SK-N-SH treated with all-trans-retinoic acid at 6 μM for 48 hours (cell line): ENCODE measurements at regions not wholly inside any gene's neighbourhood (a gene's known extent, or its start where the extent isn't known, plus 50 kb on each side); places are given as distances from the start of the nearest gene placed in this dataset.

Experiments
- ATAC-seq: fragments of 200-7000 bp; cut with Tn5 transposase; 3 replicates; pipeline ENCODE4 v1.9.1; 2020; ENCODE audit warnings: mild to moderate bottlenecking, moderate library complexity
- ARNTL ChIP-seq: fragments of 450-650 bp; formaldehyde crosslinking; IDR thresholded peaks from 2 replicates; pipeline ENCODE4 v1.5.0; 2020; ENCODE audit warnings: low read depth, mild to moderate bottlenecking, moderate library complexity, borderline replicate concordance
- BACH2 ChIP-seq: fragments of 250-450 bp; sonication (Bioruptor Pico); IDR thresholded peaks from 2 replicates; pipeline ENCODE4 v1.9.0; 2021; ENCODE audit warnings: mild to moderate bottlenecking, borderline replicate concordance
- CREB5 ChIP-seq: fragments of 250-450 bp; sonication (Bioruptor Pico); IDR thresholded peaks from 2 replicates; pipeline ENCODE4 v1.5.1; 2020; ENCODE audit warnings: low read depth, mild to moderate bottlenecking, moderate library complexity
- CSDC2 ChIP-seq: fragments of 250-450 bp; sonication (Bioruptor Pico); IDR thresholded peaks from 2 replicates; pipeline ENCODE4 v1.5.0; 2020; ENCODE audit warnings: mild to moderate bottlenecking, moderate library complexity
- ESRRG ChIP-seq: fragments of 250-450 bp; sonication (Bioruptor Pico); IDR thresholded peaks from 2 replicates; pipeline ENCODE4 v1.6.1; 2021; ENCODE audit warnings: mild to moderate bottlenecking
- GLIS3 ChIP-seq: fragments of 250-450 bp; sonication (Bioruptor Pico); IDR thresholded peaks from 2 replicates; pipeline ENCODE4 v1.5.0; 2020; ENCODE audit warnings: mild to moderate bottlenecking, moderate library complexity
- ISL1 ChIP-seq: fragments of 250-450 bp; sonication (Bioruptor Pico); IDR thresholded peaks from 2 replicates; pipeline ENCODE4 v2.1.2; 2022; ENCODE audit warnings: mild to moderate bottlenecking, moderate library complexity
- OSR1 ChIP-seq: fragments of 250-450 bp; sonication (Bioruptor Pico); IDR thresholded peaks from 2 replicates; pipeline ENCODE4 v1.8.0; 2022; ENCODE audit warnings: moderate library complexity, mild to moderate bottlenecking, inconsistent platforms
- POU6F1 ChIP-seq: fragments of 250-450 bp; sonication (Bioruptor Pico); IDR thresholded peaks from 2 replicates; pipeline ENCODE4 v1.8.0; 2021; ENCODE audit warnings: low read depth, mild to moderate bottlenecking, moderate library complexity, borderline replicate concordance
- PPARA ChIP-seq: fragments of 250-450 bp; sonication (Bioruptor Pico); IDR thresholded peaks from 2 replicates; pipeline ENCODE4 v1.5.0; 2020; ENCODE audit warnings: mild to moderate bottlenecking, borderline replicate concordance
- RARB ChIP-seq: fragments of 250-450 bp; sonication (Bioruptor Pico); IDR thresholded peaks from 2 replicates; pipeline ENCODE4 v1.8.0; 2021; ENCODE audit warnings: mild to moderate bottlenecking, moderate library complexity
- SNAI2 ChIP-seq: fragments of 250-450 bp; sonication (Bioruptor Pico); IDR thresholded peaks from 2 replicates; pipeline ENCODE4 v1.5.0; 2020; ENCODE audit warnings: mild to moderate bottlenecking, moderate library complexity
- TCF4 ChIP-seq: fragments of 250-450 bp; sonication (Bioruptor Pico); IDR thresholded peaks from 2 replicates; pipeline ENCODE4 v1.8.0; 2021; ENCODE audit warnings: mild to moderate bottlenecking, moderate library complexity, borderline replicate concordance
- TOX ChIP-seq: fragments of 250-450 bp; sonication (Bioruptor Pico); IDR thresholded peaks from 2 replicates; pipeline ENCODE4 v1.8.0; 2021; ENCODE audit warnings: mild to moderate bottlenecking, moderate library complexity, borderline replicate concordance
- TSHZ2 ChIP-seq: fragments of 250-450 bp; sonication (Bioruptor Pico); IDR thresholded peaks from 2 replicates; pipeline ENCODE4 v1.5.0; 2020; ENCODE audit warnings: mild to moderate bottlenecking, moderate library complexity
- ZFP3 ChIP-seq: fragments of 250-450 bp; sonication (Bioruptor Pico); IDR thresholded peaks from 2 replicates; pipeline ENCODE4 v1.5.0; 2020; ENCODE audit warnings: mild to moderate bottlenecking, moderate library complexity
- ZFP30 ChIP-seq: fragments of 450-650 bp; formaldehyde crosslinking; IDR thresholded peaks from 2 replicates; pipeline ENCODE4 v1.5.0; 2022; ENCODE audit warnings: mild to moderate bottlenecking, moderate library complexity
- ZNF565 ChIP-seq: fragments of 450-650 bp; formaldehyde crosslinking; conservative IDR thresholded peaks from 2 replicates; pipeline ENCODE4 v1.5.0; 2020; ENCODE audit warnings: low read depth, mild to moderate bottlenecking, moderate library complexity
- ZNF8 ChIP-seq: fragments of 450-650 bp; formaldehyde crosslinking; IDR thresholded peaks from 2 replicates; pipeline ENCODE4 v1.5.0; 2020; ENCODE audit warnings: mild to moderate bottlenecking, moderate library complexity
- TF ChIP-seq, protein P1 (sequence below): fragments of 250-450 bp; sonication (Bioruptor Pico); IDR thresholded peaks from 2 replicates; pipeline ENCODE4 v1.5.1; 2021; ENCODE audit warnings: mild to moderate bottlenecking, moderate library complexity
- TF ChIP-seq, protein P2 (sequence below): fragments of 250-450 bp; sonication (Bioruptor Pico); IDR thresholded peaks from 2 replicates; pipeline ENCODE4 v1.8.0; 2020; ENCODE audit warnings: mild to moderate bottlenecking, moderate library complexity, borderline replicate concordance

GRCh38 chr4:82181789-82182188 is 192.0 kb downstream of the HNRNPD start:
- no peak for TF ChIP-seq TCF4
- no peak for TF ChIP-seq ESRRG
- TF ChIP-seq GLIS3 (CRISPR knock-in tag) = no peak
- TF ChIP-seq, protein P1, sequence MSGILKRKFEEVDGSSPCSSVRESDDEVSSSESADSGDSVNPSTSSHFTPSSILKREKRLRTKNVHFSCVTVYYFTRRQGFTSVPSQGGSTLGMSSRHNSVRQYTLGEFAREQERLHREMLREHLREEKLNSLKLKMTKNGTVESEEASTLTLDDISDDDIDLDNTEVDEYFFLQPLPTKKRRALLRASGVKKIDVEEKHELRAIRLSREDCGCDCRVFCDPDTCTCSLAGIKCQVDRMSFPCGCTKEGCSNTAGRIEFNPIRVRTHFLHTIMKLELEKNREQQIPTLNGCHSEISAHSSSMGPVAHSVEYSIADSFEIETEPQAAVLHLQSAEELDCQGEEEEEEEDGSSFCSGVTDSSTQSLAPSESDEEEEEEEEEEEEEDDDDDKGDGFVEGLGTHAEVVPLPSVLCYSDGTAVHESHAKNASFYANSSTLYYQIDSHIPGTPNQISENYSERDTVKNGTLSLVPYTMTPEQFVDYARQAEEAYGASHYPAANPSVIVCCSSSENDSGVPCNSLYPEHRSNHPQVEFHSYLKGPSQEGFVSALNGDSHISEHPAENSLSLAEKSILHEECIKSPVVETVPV (CRISPR knock-in tag) = no peak
- TF ChIP-seq CSDC2 = no peak
- no peak for TF ChIP-seq CREB5 (CRISPR knock-in tag)
- no peak for TF ChIP-seq ISL1 (CRISPR knock-in tag)
- no peak for TF ChIP-seq TOX (CRISPR knock-in tag)
- TF ChIP-seq PPARA = no peak
- TF ChIP-seq ZFP3 (CRISPR knock-in tag) = no peak
- TF ChIP-seq POU6F1 (CRISPR knock-in tag) = no peak
- TF ChIP-seq ARNTL = no peak
- TF ChIP-seq ZFP30 (CRISPR knock-in tag) = no peak
- TF ChIP-seq OSR1 (CRISPR knock-in tag) = no peak
- no peak for TF ChIP-seq ZNF565 (CRISPR knock-in tag)
- ATAC-seq = no peak

DNA sequence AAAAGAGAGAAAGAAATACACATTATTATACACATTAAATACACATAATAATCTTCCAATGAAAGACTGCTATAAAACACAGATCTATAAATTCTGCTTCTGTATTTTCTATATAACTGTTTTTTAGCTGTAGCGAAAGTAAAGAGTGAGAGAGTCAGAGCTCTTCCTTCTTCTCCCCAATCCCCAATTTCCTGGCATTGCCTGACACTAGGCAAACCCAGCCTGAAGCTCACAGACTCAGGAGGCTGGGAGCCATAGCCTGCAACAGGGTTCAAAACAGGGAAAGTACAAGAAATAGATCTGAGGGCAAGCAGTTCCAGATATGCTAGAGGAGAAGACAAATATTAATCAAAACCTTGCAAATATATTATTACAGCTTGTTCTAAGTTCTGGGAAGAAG is 201.6 kb downstream of the HNRNPD start:
- ATAC-seq = no peak
- TF ChIP-seq ZFP3 (CRISPR knock-in tag) (no peak), TCF4 (no peak), RARB (CRISPR knock-in tag) (no peak), TOX (CRISPR knock-in tag) (no peak), ARNTL (no peak), ZNF565 (CRISPR knock-in tag) (no peak)
- TF ChIP-seq, all 23 proteins: peak for 0

GRCh38 chr4:82171531-82172155 is 202.1 kb downstream of the HNRNPD start:
- no peak for ATAC-seq
- TF ChIP-seq, protein P2, sequence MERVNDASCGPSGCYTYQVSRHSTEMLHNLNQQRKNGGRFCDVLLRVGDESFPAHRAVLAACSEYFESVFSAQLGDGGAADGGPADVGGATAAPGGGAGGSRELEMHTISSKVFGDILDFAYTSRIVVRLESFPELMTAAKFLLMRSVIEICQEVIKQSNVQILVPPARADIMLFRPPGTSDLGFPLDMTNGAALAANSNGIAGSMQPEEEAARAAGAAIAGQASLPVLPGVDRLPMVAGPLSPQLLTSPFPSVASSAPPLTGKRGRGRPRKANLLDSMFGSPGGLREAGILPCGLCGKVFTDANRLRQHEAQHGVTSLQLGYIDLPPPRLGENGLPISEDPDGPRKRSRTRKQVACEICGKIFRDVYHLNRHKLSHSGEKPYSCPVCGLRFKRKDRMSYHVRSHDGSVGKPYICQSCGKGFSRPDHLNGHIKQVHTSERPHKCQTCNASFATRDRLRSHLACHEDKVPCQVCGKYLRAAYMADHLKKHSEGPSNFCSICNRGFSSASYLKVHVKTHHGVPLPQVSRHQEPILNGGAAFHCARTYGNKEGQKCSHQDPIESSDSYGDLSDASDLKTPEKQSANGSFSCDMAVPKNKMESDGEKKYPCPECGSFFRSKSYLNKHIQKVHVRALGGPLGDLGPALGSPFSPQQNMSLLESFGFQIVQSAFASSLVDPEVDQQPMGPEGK = no peak
- TF ChIP-seq OSR1 (CRISPR knock-in tag) (no peak), ZFP30 (CRISPR knock-in tag) (no peak), ZFP3 (CRISPR knock-in tag) (no peak), TOX (CRISPR knock-in tag) (no peak), BACH2 (no peak), ZNF8 (CRISPR knock-in tag) (no peak), ZNF565 (CRISPR knock-in tag) (no peak), SNAI2 (CRISPR knock-in tag) (no peak), TSHZ2 (no peak), CREB5 (CRISPR knock-in tag) (no peak), TCF4 (no peak), CSDC2 (no peak), POU6F1 (CRISPR knock-in tag) (no peak)
- TF ChIP-seq, all 23 proteins: peak for 0
